GM12878 (cell line): ENCODE measurements at regions not wholly inside any gene's neighbourhood (a gene's known extent, or its start where the extent isn't known, plus 50 kb on each side); places are given as distances from the start of the nearest gene placed in this dataset.

Experiments used
- ATAC-seq: fragments of 200-7000 bp; cut with Tn5 transposase; 3 replicates; pipeline ENCODE4 v1.9.1; 2020; ENCODE audit warnings: mild to moderate bottlenecking, moderate library complexity
- BruUV-seq: library from RNA; stranded (reverse); fragments of 400-500 nt; replicated peaks from 2 replicates; lab custom pipeline; 2021; lab: Mats Ljungman, UMichigan
- CTCF ChIA-PET: fragments of 300-600 bp; sonication (Branson Sonifier 250); formaldehyde crosslinking; extraction: SDS; loops from one replicate; lab custom pipeline; 2021; ENCODE audit warnings: inconsistent platforms; lab: Yijun Ruan, JAX
- POLR2A ChIA-PET: fragments of 350-600 bp; formaldehyde crosslinking; extraction: SDS; loops from one replicate; lab custom pipeline; 2021; ENCODE audit warnings: inconsistent platforms; lab: Charles Lee
- RAD21 ChIA-PET: fragments of 300-600 bp; sonication (Branson Sonifier 250); formaldehyde crosslinking; loops from one replicate; lab custom pipeline; 2023; ENCODE audit warnings: antibody characterized with exemption; ENCODE audit not compliant: unreplicated experiment; lab: Charles Lee
- SMC1A ChIA-PET: fragments of 300-600 bp; sonication (Branson Sonifier 250); formaldehyde crosslinking; loops from one replicate; lab custom pipeline; 2023; ENCODE audit not compliant: unreplicated experiment, uncharacterized antibody; lab: Charles Lee
- DNase-seq: peaks from one replicate; pipeline ENCODE4 v3.0.0-alpha.2; 2011; ENCODE audit warnings: low read depth, low spot score
- FAIRE-seq: peaks from 3 replicates; lab custom pipeline; 2011; peaks lifted over from hg19 to GRCh38; lab: Jason Lieb, UNC
- H2AFZ ChIP-seq: 2 replicates; pipeline ENCODE4 v1.6.0; 2011; ENCODE audit warnings: low read depth, low read length, control low read depth; ENCODE audit not compliant: control insufficient read depth
- H3K27ac ChIP-seq: 2 replicates; pipeline ENCODE4 v1.5.1; 2011; ENCODE audit warnings: control low read depth; ENCODE audit not compliant: control insufficient read depth, insufficient read depth
- H3K27me3 ChIP-seq, 2 experiments: replicated peaks in 1 of 2; 2 replicates each; pipeline versions ENCODE4 v1.6.0 to v1.6.1; 2011; ENCODE audit warnings: low read length in 1 of 2; ENCODE audit not compliant: control insufficient read depth in 2 of 2, insufficient read depth in 2 of 2
- H3K36me3 ChIP-seq, 2 experiments: 2 replicates each; pipeline ENCODE4 v1.5.1; 2011; ENCODE audit warnings: low read length in 1 of 2; ENCODE audit not compliant: control insufficient read depth in 2 of 2, insufficient read depth in 2 of 2
- H3K4me1 ChIP-seq: 2 replicates; pipeline ENCODE4 v1.6.1; 2011; ENCODE audit warnings: mild to moderate bottlenecking, low read length, moderate library complexity, mixed read lengths; ENCODE audit not compliant: control insufficient read depth, insufficient read depth
- H3K4me2 ChIP-seq: 2 replicates; pipeline ENCODE4 v1.6.0; 2011; ENCODE audit warnings: control low read depth; ENCODE audit not compliant: control insufficient read depth, insufficient read depth
- H3K4me3 ChIP-seq: fragments of 200-600 bp; sonication (generic); 2 replicates; pipeline ENCODE4 v1.5.1; 2016
- H3K79me2 ChIP-seq: 2 replicates; pipeline ENCODE4 v1.6.0; 2011; ENCODE audit warnings: low read length; ENCODE audit not compliant: control insufficient read depth, insufficient read depth
- H3K9ac ChIP-seq: 2 replicates; pipeline ENCODE4 v1.8.0; 2011; ENCODE audit warnings: low read length, control low read depth, mixed read lengths; ENCODE audit not compliant: control insufficient read depth, insufficient read depth
- H3K9me3 ChIP-seq: replicated peaks from 3 replicates; pipeline ENCODE4 v1.5.1; 2011; ENCODE audit warnings: mild to moderate bottlenecking, low read length; ENCODE audit not compliant: control insufficient read depth, insufficient read depth
- H4K20me1 ChIP-seq: 2 replicates; pipeline ENCODE4 v1.6.0; 2011; ENCODE audit not compliant: control insufficient read depth, insufficient read depth
- ASH2L ChIP-seq: fragments of 300-600, 200-600 bp; sonication (generic); IDR thresholded peaks from 2 replicates; pipeline ENCODE4 v1.6.1; 2017; ENCODE audit warnings: low read depth, mild to moderate bottlenecking, borderline replicate concordance
- MLLT1 ChIP-seq: fragments of 450-650 bp; IDR thresholded peaks from 2 replicates; pipeline ENCODE4 v1.6.1; 2016; ENCODE audit warnings: mild to moderate bottlenecking
- NFIC ChIP-seq: IDR thresholded peaks from 2 replicates; pipeline ENCODE4 v1.6.1; 2012; ENCODE audit warnings: low read depth, mild to moderate bottlenecking, inconsistent platforms, low read length, moderate library complexity
- SP1 ChIP-seq: IDR thresholded peaks from one replicate; pipeline ENCODE4 v1.6.1; 2011; ENCODE audit warnings: low read depth, low read length
- STAT3 ChIP-seq: IDR thresholded peaks from 2 replicates; pipeline ENCODE4 v1.6.1; 2011; ENCODE audit warnings: low read depth, low read length, improper control_type of control experiment
- TAF1 ChIP-seq: IDR thresholded peaks from 2 replicates; pipeline ENCODE4 v1.6.1; 2011; ENCODE audit warnings: mild to moderate bottlenecking, low read depth, low read length, borderline replicate concordance
- ZBED1 ChIP-seq: IDR thresholded peaks from 2 replicates; pipeline ENCODE4 v1.6.1; 2016; ENCODE audit warnings: borderline replicate concordance
- ZNF217 ChIP-seq: fragments of 450-650 bp; IDR thresholded peaks from 2 replicates; pipeline ENCODE4 v1.6.1; 2017; ENCODE audit warnings: antibody characterized with exemption, mild to moderate bottlenecking
- WGBS: methylation state at CpG from one replicate; pipeline ENCODE4 v1.1.6; 2016; ENCODE audit warnings: low lambda C conversion rate; ENCODE audit not compliant: insufficient replicate concordance, insufficient coverage; ENCODE audit errors: missing lambda C conversion rate; 5-methylcytosine and 5-hydroxymethylcytosine counted together
- in situ Hi-C: fragments of 300-500 bp; cut with MboI; formaldehyde crosslinking; loops from 9 replicates; pipeline ENCODE4 v1.14.3; 2018; ENCODE audit warnings: mixed read lengths
- intact Hi-C: fragments of 100-400 bp; cut with micrococcal nuclease; formaldehyde crosslinking; loops from one replicate; pipeline ENCODE4 v1.14.2; 2022; ENCODE audit not compliant: unreplicated experiment

GRCh38 chr11:45075952-45076351 is 70.5 kb upstream of the PRDM11 start:
- no peaks in the 10 kb centered on the region for H4K20me1 ChIP-seq
- no peak overlapping the region for H2AFZ ChIP-seq
- POLR2A ChIA-PET, result interaction anchor here (0.6 kb wide), 1 partner anchor 480 kb away, joined by 3 read pairs; no protein-coding TSS in a partner anchor
- in situ Hi-C loops, result no loop called here
- peaks cover 26% of the 10 kb centered on the region for H3K4me1 ChIP-seq
- no peak overlapping the region for H3K4me2 ChIP-seq
- no peaks in the 10 kb centered on the region for H3K36me3 ChIP-seq
- no peak overlapping the region for H3K4me3 ChIP-seq
- CTCF ChIA-PET, result interaction anchor here (1.1 kb wide), 1 partner anchor 28 kb away, joined by 3 read pairs; no protein-coding TSS in a partner anchor
- no peak overlapping the region for H3K27ac ChIP-seq
- TF ChIP-seq SP1 (no peak), MLLT1 (no peak), STAT3 (no peak), ZBED1 (no peak), NFIC (no peak), TAF1 (no peak), ASH2L (no peak), ZNF217 (no peak)
- TF ChIP-seq, all 136 proteins: peak for 0
- intact Hi-C loops, result no loop called here
- no peak for ATAC-seq
- BruUV-seq, result no TSS peak
- DNase-seq, result no peak
- ChIA-PET RAD21 (no interaction called here), SMC1A (no interaction called here)
- no peaks in the 10 kb centered on the region for H3K79me2 ChIP-seq
- H3K27me3 ChIP-seq, result no peaks in the 10 kb centered on the region; a peak in 1 of 4 replicates
- no peaks in the 10 kb centered on the region; the same call in 2 of the 3 replicates for H3K9me3 ChIP-seq
- WGBS, result 54% methylated on average over 4 of the region's 4 CpGs
- H3K9ac ChIP-seq, result no peak overlapping the region
- no peak for FAIRE-seq
